Stimulated activated CD4-positive, alpha-beta T cell treated with anti-CD3 and anti-CD28 coated beads, TNF-alpha, amount 100 ng/mL, for 24 hours (primary cell): ENCODE measurements at regions not wholly inside any gene's neighbourhood (a gene's known extent, or its start where the extent isn't known, plus 50 kb on each side); places are given as distances from the start of the nearest gene placed in this dataset.
"Not testable (repeated sequence)": the region's sequence is repeated elsewhere in the genome, so short reads cannot be mapped to it uniquely, and the experiment has no call there.

Experiments used
- DNase-seq, 3 experiments: peaks; one replicate each; pipeline ENCODE4 v3.0.0-alpha.2; 2020; ENCODE audit warnings: low read depth in 3 of 3

GRCh38 chr12:60693019-60693626 is 1097.3 kb downstream of the SLC16A7 start:
- DNase-seq, result no peak

DNA sequence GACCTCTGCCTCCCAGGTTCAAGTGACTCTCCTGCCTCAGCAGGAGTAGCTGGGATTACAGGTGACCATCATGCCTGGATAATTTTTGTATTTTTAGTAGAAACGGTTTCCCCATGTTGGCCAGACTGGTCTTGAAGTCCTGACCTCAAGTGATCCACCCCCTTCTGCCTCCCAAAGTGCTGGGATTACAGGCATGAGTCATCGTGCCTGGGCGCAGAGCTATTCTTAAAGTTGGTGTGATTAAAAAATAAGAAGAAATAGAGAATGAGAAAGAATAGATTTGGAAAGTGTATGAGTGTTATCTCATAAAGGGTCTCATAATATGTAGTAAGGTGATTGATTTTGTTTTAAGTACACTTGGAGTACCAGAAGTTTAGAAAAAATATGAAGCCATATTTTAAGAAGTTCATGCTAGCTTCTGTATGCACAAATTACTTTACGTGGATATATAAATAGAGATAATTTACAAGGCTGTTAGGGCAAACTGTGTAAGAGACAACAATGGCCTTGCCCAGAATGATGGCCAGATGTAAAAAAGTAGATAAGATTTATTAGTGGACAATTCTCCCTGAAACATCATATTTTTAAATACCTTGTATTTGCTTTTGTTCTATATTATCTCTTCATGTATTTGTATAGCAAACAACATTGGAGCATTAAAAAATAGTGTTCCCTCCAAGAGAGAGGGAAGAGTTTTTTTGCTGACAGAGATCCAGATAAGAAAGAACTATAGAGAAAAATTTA is 1108.5 kb downstream of the SLC16A7 start:
- DNase-seq, result no peak

DNA sequence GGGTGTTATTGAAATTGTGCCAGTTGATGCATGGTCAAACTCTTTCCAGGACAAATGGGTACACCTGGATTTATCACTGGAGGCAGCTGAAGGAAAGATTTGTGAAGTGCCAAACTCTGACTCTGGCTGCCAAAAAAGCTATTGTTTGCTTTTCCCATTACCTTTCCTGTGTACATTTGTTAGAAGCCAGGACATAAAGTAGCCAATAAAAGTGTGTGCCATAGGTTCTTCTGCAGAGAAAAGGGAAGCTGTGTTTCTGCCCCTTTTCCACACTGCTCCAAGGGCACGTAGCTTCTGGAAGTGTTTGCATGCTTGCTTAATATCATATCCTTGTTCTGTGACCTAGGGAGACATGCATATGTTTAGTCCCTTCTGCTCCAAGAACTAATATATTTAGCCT is 1114.4 kb downstream of the SLC16A7 start:
- no peak for DNase-seq

DNA sequence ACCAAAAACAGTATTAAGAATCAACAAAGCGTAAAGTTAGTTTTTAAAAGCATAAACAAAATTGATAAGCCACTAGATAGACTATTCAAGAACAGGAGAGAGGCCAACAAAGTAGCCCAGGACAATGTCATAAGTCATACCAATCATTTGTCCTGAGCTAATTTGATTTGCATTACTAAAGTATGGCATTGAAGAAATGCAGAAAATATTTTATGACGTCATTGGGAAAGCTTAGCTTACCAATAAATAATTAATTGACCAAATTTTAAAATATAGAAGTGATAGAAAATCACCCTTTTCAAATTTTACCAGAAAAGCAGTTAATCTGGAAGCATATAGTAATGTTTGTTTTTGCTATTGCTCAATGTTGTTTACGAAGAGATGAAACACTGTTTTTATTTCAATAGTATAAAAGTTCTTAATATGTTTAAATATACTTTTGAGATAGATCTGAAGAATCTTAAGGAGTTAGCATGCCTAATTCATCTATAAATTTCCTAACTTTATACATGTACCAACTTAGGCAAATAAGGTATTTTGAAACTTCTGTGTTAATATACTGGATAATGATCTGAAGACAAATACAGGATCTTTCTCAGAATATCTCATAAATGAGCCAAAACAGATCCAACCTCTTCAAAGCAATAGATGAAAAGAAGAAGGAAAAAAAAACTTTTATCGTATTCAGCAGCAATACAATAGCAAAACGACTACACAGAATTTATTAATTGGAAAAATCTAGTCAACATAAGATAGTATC is 1118.5 kb downstream of the SLC16A7 start:
- DNase-seq, result no peak

- no peak for DNase-seq
Measured at GRCh38 chr12:60724475-60724874, 1128.6 kb downstream of the SLC16A7 start.

GRCh38 chr12:60724984-60725383 is 1129.2 kb downstream of the SLC16A7 start:
- no peak for DNase-seq

GRCh38 chr12:60752589-60752988 is 1156.8 kb downstream of the SLC16A7 start:
- DNase-seq, result no peak

- no peak for DNase-seq
Measured at GRCh38 chr12:60758224-60758623, 1162.4 kb downstream of the SLC16A7 start.

- no peak for DNase-seq
Measured at GRCh38 chr12:60760965-60761364, 1165.1 kb downstream of the SLC16A7 start.

DNA sequence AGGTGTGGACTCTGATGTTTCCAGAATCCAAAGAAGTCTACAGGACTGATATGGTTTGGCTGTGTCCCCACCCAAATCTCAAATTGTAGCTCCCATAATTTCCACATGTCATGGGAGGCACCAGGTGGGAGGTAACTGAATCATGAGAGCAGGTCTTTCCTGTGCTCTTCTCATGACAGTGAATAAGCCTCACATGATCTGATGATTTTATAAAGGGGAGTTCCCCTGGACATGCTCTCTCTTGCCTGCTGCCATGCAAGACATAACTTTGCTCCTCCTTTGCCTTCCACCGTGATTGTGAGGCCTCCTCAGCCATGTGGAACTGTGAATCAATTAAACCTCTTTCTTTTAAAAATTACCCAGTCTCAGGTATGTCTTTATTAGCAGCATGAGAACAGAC is 1205.3 kb downstream of the SLC16A7 start:
- not testable (repeated sequence) for DNase-seq

DNA sequence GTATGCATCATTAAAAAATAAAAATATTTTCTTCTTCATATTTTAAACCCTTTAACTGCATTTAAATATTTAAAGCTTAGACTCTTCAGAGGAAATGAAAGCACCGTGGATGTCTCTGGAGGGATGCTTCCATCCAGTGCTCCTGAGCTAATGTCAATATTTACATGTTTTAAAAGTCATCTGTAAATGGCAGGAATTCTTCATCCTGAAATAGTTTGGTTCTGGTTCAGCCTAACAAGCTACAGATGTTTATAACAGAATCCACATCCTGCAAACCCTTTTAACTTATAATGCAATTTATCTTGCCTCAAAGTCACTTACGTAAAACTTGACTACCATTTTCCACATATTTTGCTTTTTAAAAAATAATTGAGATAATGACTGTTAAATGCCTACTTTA is 1207.3 kb downstream of the SLC16A7 start:
- no peak for DNase-seq

- no peak for DNase-seq
Measured at GRCh38 chr12:60805364-60805763, 1209.5 kb downstream of the SLC16A7 start.

GRCh38 chr12:60819794-60820193 is 1224.0 kb downstream of the SLC16A7 start:
- DNase-seq, result no peak

- DNase-seq, result no peak
Measured at GRCh38 chr12:60822580-60822979, 1226.8 kb downstream of the SLC16A7 start.

GRCh38 chr12:60830381-60830780 is 1234.6 kb downstream of the SLC16A7 start:
- DNase-seq, result no peak

DNA sequence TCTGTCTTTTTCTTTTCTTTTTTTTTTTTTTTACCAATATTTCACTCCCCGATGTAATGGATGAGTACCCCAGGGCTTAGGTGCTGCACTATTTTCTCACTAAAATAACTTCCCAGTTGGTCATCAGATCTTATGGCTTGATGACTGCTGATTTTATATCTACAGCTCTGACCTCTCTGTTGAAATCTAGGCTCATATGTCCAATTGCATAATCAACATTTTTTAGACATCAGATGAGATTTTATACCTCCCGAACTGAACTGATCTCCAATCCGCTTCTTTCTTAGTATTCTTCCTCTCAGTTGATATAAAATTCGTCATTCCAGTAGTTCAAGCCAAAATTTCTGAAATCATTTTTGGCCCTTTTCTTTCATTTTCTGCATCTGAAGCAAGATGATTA is 1236.5 kb downstream of the SLC16A7 start:
- no peak for DNase-seq

- DNase-seq, result no peak
Measured at GRCh38 chr12:60834372-60834771, 1238.5 kb downstream of the SLC16A7 start.

DNA sequence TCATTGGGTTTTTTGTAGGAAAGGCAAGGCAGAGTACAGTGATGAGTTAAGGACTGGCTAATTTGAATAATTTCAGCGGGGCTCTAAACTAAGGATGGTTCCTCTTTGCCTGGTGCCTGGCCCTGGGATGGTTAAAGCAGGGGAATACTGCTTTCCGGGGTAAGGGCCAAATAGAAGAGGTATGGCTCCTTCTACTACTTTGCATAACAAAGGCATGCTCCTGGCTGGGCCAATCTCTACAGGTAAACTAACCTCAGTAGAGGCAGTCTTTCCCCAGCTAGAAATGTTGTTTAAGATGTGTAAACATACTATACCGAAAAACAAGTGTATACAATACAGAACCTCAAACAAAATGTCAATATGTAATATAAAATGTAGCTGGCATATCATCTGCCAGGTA is 1239.0 kb downstream of the SLC16A7 start:
- DNase-seq, result no peak

DNA sequence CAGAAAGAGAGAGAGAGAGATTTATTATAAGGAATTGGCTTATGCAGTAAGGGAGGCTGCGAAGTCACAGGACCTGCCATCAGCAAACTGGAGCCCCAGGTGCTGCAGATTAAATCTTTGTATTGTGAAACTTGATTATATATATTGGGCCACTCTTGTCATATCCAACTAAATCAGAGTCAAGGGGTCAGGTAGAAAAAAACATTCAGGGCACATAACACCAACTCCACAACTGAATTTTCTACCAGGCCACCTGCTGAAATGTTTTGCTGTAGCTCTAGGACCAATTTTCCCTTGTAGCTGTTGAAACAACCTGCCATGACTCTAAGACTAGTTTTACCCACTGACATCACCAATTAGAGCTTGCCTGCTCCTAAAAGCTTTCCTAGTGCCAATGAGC is 1240.8 kb downstream of the SLC16A7 start:
- DNase-seq, result no peak

DNA sequence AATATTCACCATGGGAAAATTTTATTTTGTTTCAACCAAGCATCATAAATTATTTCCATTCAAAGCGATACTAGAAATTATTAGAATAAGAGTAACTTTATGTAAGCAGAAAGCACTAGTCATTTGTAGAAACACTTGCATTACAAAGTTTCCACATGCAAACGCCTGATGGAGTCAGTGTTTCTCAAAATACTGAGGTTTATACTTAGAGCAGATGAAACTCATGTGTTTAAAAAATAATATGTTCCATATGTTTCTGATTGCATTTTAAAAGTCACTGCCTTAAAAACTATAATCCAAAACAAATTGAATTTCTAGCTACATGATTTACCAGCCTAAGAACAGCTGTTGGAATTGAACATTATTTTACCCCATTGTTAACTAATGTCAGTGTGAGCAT is 1246.4 kb downstream of the SLC16A7 start:
- no peak for DNase-seq

GRCh38 chr12:60844101-60844500 is 1248.3 kb downstream of the SLC16A7 start:
- DNase-seq, result no peak

DNA sequence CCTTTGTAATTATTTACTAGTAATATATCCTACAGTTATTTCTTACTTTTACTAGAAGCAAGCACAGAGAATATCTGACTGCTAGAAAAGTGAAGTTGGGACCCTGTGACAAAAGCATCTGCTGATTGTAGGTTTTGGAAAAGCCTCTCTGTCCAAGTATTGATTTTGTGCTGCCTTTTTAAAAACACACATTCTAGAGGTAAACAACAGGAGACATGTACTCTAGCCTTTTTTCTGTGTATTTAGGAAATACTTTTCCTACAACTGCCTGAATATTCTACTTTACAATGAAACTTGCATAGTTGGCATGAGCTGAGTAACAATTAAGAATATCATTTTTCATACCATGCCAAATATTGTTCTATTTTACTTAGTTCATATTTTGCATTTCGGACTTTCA is 1249.0 kb downstream of the SLC16A7 start:
- no peak for DNase-seq

DNA sequence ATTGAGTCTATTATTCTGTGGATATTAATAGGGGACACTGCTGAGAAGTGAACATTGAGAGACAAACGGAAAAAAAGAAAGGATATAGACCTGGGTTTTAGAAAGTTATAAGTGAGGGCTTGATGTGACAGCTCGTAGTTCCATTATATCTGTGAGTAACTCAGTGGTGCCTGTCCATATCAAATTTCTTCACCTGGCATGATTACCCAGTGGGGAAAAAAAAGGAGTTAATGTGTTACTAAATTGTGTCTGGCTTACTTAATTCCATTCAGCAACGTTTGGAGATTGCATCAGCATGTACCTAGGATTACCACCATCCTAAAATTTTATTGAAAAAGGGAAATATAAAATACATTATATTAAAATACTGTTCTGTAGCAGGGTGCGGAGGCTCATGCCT is 1249.9 kb downstream of the SLC16A7 start:
- no peak for DNase-seq
